NOMO-1 treated with DMSO at 0.1 percent for 48 hours (cell line): ENCODE measurements at regions not wholly inside any gene's neighbourhood (a gene's known extent, or its start where the extent isn't known, plus 50 kb on each side); places are given as distances from the start of the nearest gene placed in this dataset.

ENCODE experiments used
- DNase-seq: peaks from one replicate; lab custom pipeline; 2025; ENCODE audit not compliant: unreplicated experiment; lab: John Stamatoyannopoulos, UW

GRCh38 chr13:103568314-103568713 is 502.1 kb upstream of the SLC10A2 start:
- DNase-seq, result no peak

GRCh38 chr13:103557878-103558277 is 491.7 kb upstream of the SLC10A2 start:
- DNase-seq, result no peak

GRCh38 chr13:103556681-103557080 is 490.5 kb upstream of the SLC10A2 start:
- no peak for DNase-seq

GRCh38 chr13:103547914-103548313 is 481.7 kb upstream of the SLC10A2 start:
- DNase-seq, result no peak

GRCh38 chr13:103546271-103546670 is 480.1 kb upstream of the SLC10A2 start:
- no peak for DNase-seq

- DNase-seq, result no peak
Observed at GRCh38 chr13:103542648-103543047, 476.4 kb upstream of the SLC10A2 start.

GRCh38 chr13:103540382-103540765 is 474.2 kb upstream of the SLC10A2 start:
- DNase-seq, result no peak

- no peak for DNase-seq
Observed at GRCh38 chr13:103539721-103540381, 473.6 kb upstream of the SLC10A2 start.

- DNase-seq, result no peak
Observed at GRCh38 chr13:103539265-103539664, 473.0 kb upstream of the SLC10A2 start.

GRCh38 chr13:103537616-103538015 is 471.4 kb upstream of the SLC10A2 start:
- DNase-seq, result no peak

GRCh38 chr13:103531278-103531677 is 465.1 kb upstream of the SLC10A2 start:
- no peak for DNase-seq

- no peak for DNase-seq
Observed at GRCh38 chr13:103528437-103528836, 462.2 kb upstream of the SLC10A2 start.

- DNase-seq, result no peak
Observed at GRCh38 chr13:103525530-103525929, 459.3 kb upstream of the SLC10A2 start.

GRCh38 chr13:103523858-103524257 is 457.6 kb upstream of the SLC10A2 start:
- DNase-seq, result no peak

GRCh38 chr13:103521532-103521931 is 455.3 kb upstream of the SLC10A2 start:
- DNase-seq, result no peak

GRCh38 chr13:103517768-103518102 is 451.5 kb upstream of the SLC10A2 start:
- DNase-seq, result no peak

GRCh38 chr13:103517066-103517767 is 451.0 kb upstream of the SLC10A2 start:
- DNase-seq, result no peak

- no peak for DNase-seq
Observed at GRCh38 chr13:103516015-103516795, 450.0 kb upstream of the SLC10A2 start.

GRCh38 chr13:103515410-103515809 is 449.2 kb upstream of the SLC10A2 start:
- DNase-seq, result no peak

- DNase-seq, result no peak
Observed at GRCh38 chr13:103514619-103515018, 448.4 kb upstream of the SLC10A2 start.

GRCh38 chr13:103514188-103514587 is 448.0 kb upstream of the SLC10A2 start:
- no peak for DNase-seq

- DNase-seq, result no peak
Observed at GRCh38 chr13:103510007-103510535, 443.9 kb upstream of the SLC10A2 start.
